ENCODE measurements at regions not wholly inside any gene's neighbourhood (a gene's known extent, or its start where the extent isn't known, plus 50 kb on each side); places are given as distances from the start of the nearest gene placed in this dataset.

DNA sequence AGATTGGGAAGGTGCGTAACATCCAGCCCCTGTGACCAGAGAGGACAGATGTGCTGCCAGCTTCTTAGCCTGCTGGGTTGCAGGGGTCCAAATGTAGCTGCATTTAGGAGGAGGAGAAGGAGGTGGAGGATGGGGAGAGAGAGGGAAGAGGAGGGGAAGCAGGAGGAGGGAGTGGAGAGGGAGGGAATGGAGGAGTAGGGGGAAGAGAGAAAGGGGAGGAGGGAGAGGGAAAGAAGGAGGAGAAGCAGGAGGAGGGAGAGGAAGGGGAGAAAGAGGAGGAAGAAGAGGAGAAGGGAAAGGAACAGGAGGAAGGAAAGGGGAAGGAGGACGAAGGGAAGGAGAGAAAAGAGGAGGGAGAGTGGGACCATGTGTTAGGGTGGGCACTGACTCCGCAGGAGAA lies 108.6 kb downstream of the ABCC12 start:
- no peaks in the 10 kb centered on the region for H3K9me3 ChIP-seq
- no peak for ATAC-seq (ENCODE audit: low FRiP score in 2 of 2)
- DNase-seq: no peak
- WGBS, 2 donors: 67 to 70% methylated on average over 3 of the region's 3 CpGs
- H3K27ac ChIP-seq: no peak overlapping the region
- no peaks in the 10 kb centered on the region for H3K27me3 ChIP-seq
- TF ChIP-seq EP300 (IDR thresholded peaks at IDR 0.05) (no peak), POLR2A (IDR thresholded peaks at IDR 0.05) (no peak), POLR2AphosphoS5 (IDR thresholded peaks at IDR 0.05) (no peak)
- TF ChIP-seq, protein P1, sequence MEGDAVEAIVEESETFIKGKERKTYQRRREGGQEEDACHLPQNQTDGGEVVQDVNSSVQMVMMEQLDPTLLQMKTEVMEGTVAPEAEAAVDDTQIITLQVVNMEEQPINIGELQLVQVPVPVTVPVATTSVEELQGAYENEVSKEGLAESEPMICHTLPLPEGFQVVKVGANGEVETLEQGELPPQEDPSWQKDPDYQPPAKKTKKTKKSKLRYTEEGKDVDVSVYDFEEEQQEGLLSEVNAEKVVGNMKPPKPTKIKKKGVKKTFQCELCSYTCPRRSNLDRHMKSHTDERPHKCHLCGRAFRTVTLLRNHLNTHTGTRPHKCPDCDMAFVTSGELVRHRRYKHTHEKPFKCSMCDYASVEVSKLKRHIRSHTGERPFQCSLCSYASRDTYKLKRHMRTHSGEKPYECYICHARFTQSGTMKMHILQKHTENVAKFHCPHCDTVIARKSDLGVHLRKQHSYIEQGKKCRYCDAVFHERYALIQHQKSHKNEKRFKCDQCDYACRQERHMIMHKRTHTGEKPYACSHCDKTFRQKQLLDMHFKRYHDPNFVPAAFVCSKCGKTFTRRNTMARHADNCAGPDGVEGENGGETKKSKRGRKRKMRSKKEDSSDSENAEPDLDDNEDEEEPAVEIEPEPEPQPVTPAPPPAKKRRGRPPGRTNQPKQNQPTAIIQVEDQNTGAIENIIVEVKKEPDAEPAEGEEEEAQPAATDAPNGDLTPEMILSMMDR (IDR thresholded peaks at IDR 0.05): no peak
- no peaks in the 10 kb centered on the region for H3K36me3 ChIP-seq
- H3K4me1 ChIP-seq: peaks cover 0 to 5% (median under 1%) of the 10 kb centered on the region in 4 donors
- H3K4me3 ChIP-seq: no peak overlapping the region

DNA sequence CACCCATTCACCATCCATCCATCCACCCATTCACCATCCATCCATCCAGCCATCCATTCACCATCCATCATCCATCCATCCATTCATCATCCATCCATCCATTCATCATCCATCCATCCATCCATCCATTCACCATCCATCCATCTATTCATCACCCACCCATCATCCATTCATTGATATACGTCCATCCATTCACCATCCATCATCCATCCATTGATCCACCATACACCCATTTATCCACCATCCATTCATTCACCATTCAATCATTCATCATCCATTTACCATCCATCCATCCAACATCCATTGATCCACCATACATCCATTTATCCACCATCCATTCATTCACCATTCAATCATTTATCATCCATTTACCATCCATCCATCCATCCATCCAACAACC lies 111.7 kb downstream of the ABCC12 start:
- 70 to 90% methylated on average over 1 of the region's 1 CpG for WGBS, 2 donors
- Histone ChIP-seq H3K4me3 (no peak overlapping the region), H3K36me3 (no peaks in the 10 kb centered on the region), H3K4me1 (no peaks in the 10 kb centered on the region), H3K27ac (no peak overlapping the region), H3K9me3 (no peaks in the 10 kb centered on the region), H3K27me3 (no peaks in the 10 kb centered on the region)
- TF ChIP-seq, protein P1 (IDR thresholded peaks at IDR 0.05): no peak
- TF ChIP-seq POLR2A (IDR thresholded peaks at IDR 0.05): no peak
- no peak for TF ChIP-seq EP300 (IDR thresholded peaks at IDR 0.05)
- no peak for TF ChIP-seq POLR2AphosphoS5 (IDR thresholded peaks at IDR 0.05)
- ATAC-seq (ENCODE audit: low FRiP score in 2 of 2) (no peak), DNase-seq (no peak)

DNA sequence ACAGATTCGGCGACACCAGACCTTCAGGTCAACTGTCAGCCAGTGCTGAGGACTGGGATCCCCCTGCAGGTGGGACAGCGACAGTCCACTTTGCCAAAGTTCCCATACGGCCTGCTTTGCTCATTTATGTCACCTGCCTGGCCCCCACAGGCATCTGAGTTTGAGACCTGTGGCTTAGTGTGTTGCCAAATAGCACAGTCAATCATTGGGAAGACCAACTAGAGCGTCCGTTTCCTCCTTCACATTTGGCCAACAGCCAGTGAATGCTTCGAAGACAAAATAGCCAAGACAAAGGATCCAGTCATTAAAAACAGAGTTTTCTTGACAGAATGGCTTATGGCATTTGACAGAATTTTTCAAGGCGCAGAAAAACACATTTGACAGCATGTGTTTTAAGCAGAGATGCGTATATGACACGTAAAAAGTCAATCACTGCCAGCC lies 113.8 kb downstream of the ABCC12 start:
- TF ChIP-seq, protein P1 (IDR thresholded peaks at IDR 0.05): no peak
- no peak for TF ChIP-seq POLR2AphosphoS5 (IDR thresholded peaks at IDR 0.05)
- no peak for ATAC-seq (ENCODE audit: low FRiP score in 2 of 2)
- no peak overlapping the region for H3K4me3 ChIP-seq
- H3K36me3 ChIP-seq: no peaks in the 10 kb centered on the region
- DNase-seq: no peak
- no peaks in the 10 kb centered on the region for H3K4me1 ChIP-seq
- H3K9me3 ChIP-seq: no peaks in the 10 kb centered on the region
- no peaks in the 10 kb centered on the region for H3K27me3 ChIP-seq
- no peak overlapping the region for H3K27ac ChIP-seq
- WGBS, 2 donors: 54 to 58% methylated on average over 10 of the region's 10 CpGs

DNA sequence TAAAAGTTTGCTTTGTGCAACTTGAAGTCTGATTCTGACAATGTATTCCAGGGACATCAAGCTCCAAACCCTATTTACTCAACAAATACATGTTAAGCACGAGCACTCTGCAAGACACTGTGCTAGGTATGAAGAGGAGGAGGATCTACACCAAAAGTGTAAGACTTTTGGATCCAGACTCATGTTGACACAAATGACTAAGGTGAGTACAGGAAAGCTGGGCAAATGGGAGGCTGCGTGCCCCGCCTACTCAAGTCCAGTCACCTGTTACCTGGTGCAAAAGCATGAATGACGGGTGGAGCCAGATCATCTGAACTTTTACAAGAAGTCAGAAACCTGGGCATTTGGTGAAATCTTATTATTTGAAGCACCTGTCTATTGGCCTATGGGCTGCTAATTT lies 120.7 kb downstream of the ABCC12 start:
- H3K4me1 ChIP-seq: no peaks in the 10 kb centered on the region
- H3K9me3 ChIP-seq: peaks cover 0 to 5% (median 0%) of the 10 kb centered on the region in 4 donors
- H3K27ac ChIP-seq: no peak overlapping the region
- 70 to 74% methylated on average over 4 of the region's 4 CpGs for WGBS, 2 donors
- DNase-seq: no peak
- TF ChIP-seq POLR2AphosphoS5 (IDR thresholded peaks at IDR 0.05) (no peak), POLR2A (IDR thresholded peaks at IDR 0.05) (no peak), EP300 (IDR thresholded peaks at IDR 0.05) (no peak)
- TF ChIP-seq, protein P1 (IDR thresholded peaks at IDR 0.05): no peak
- H3K27me3 ChIP-seq: no peaks in the 10 kb centered on the region
- no peak overlapping the region for H3K4me3 ChIP-seq
- ATAC-seq (ENCODE audit: low FRiP score in 2 of 2): no peak
- H3K36me3 ChIP-seq: no peaks in the 10 kb centered on the region

DNA sequence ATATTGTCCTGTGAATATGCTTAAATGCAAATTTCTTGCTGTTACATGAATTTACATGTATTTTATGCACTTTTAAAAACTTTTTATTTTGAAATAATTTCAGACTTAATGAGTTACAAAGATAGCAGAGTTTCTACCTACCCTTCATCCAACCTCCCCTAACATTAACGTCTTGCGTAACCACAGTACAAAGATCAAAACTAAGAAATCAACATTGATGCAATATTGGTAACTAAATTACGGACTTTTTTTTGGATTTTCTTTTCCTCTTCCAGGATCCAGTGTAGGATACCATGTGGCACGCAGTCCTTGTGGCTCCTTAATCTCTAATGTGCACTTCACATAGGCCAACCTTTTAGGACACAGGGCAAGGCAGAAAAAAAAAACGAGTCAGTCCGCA lies 124.9 kb downstream of the ABCC12 start:
- Histone ChIP-seq H3K36me3 (no peaks in the 10 kb centered on the region), H3K27me3 (no peaks in the 10 kb centered on the region), H3K4me3 (no peak overlapping the region), H3K27ac (no peak overlapping the region), H3K4me1 (no peaks in the 10 kb centered on the region), H3K9me3 (peaks cover 0 to 5% (median 0%) of the 10 kb centered on the region in 4 donors)
- DNase-seq: no peak
- WGBS, 2 donors: 89 to 90% methylated on average over 6 of the region's 6 CpGs
- ATAC-seq (ENCODE audit: low FRiP score in 2 of 2): no peak
- TF ChIP-seq POLR2AphosphoS5 (IDR thresholded peaks at IDR 0.05) (no peak), EP300 (IDR thresholded peaks at IDR 0.05) (no peak), POLR2A (IDR thresholded peaks at IDR 0.05) (no peak)
- TF ChIP-seq, protein P1 (IDR thresholded peaks at IDR 0.05): no peak
